ENCODE measurements at regions not wholly inside any gene's neighbourhood (a gene's known extent, or its start where the extent isn't known, plus 50 kb on each side); places are given as distances from the start of the nearest gene placed in this dataset.
"Not testable (repeated sequence)": the region's sequence is repeated elsewhere in the genome, so short reads cannot be mapped to it uniquely, and the experiment has no call there.

GRCh38 chr1:70751676-70752287 lies 295.8 kb downstream of the PTGER3 start:
- not testable (repeated sequence) for DNase-seq (ENCODE audit: low spot score)

DNA sequence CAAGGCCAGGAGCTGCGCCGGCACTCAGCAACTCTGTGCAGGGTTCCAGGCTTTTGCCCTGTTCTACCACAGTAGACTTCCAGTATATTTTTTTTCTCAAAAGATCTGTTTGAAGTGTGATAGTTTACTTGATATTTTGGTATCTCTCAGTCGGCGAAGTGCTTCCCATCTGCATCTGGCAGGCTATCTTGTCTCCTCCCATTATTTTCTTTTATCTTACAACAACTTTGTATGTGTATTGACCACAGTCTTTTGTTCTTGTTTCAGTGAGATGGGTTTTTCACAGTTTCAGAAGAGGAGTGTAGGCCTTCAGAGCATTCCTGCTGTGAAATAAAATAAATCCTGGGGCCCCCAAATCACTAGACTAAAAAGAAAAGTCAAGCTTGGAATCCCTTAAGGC lies 292.9 kb downstream of the PTGER3 start:
- DNase-seq (ENCODE audit: low spot score), result no peak

DNA sequence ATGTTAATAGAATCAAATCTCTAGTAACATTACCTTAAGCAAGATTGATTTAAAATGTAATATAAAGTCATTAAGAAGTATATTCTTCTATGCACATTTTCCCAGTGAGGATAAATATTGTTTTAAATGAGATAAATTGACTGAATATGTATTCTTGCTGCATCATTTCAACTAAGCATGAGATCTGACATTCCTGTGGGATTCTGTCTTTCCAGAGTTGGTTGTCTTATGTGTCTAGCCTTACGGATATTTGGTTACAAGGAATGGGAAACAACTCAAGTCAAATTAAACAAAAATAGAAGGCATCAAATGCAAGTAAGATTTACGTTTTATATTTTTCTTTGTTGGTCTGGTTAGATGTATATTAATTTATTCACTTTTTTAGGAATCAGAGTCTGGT lies 287.5 kb downstream of the PTGER3 start:
- peak; percentile 25 for DNase-seq (ENCODE audit: low spot score)

DNA sequence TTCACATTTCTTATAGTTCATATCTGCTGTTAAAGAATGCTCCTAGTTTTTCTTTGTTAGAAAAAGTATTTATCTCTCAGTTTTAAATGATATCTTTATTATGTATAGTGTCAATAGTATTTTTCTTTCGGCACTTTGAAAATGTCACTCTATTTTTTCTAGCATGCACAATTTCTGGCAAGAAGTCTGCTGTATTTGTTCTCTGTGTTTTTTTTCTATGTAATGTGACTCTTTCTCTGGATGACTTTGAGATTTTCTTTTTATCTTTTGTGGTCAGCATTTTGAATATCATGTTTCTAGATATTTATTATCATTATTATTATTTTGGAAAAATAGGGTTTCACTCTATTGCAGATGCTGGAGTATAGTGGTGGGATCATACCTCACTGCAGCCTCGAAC lies 285.2 kb downstream of the PTGER3 start:
- no peak for DNase-seq (ENCODE audit: low spot score)

GRCh38 chr1:70764747-70765146 lies 282.9 kb downstream of the PTGER3 start:
- DNase-seq (ENCODE audit: low spot score), result no peak

DNA sequence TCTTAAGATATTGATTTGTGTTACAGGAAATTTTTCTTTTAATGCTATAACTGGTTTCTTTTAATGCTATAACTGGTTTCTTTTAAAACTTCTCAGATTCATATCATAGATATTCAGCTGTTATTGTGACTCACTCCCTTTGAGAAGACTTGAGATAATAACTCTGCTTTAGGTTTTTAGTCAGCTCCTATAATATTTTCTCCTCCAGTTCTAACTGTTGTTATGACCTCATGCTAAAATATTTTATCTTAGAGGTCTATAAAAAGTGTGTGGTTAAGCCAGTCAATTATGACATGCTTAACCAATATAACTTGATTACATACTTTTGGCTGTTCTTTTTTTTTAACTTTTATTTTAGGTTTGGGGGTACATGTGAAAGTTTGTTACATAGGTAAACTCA lies 280.2 kb downstream of the PTGER3 start:
- peak; percentile 29 for DNase-seq (ENCODE audit: low spot score)

DNA sequence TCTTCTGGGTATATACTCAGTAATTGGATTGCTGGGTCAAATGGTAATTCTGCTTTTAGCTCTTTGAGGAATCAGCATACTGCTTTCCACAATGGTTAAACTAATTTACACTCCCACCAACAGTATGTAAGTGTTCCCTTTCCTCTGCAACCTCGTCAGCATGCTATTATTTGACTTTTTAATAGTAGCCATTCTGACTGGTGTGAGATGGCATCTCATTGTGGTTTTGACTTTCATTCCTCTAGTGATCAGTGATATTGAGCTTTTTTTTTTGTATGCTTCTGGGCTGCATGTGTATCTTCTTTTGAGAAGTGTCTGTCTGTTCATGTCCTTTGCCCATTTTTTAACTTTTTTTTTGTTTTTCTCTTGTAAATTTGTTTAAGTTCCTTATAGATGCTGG lies 279.4 kb downstream of the PTGER3 start:
- no peak for DNase-seq (ENCODE audit: low spot score)

- no peak for DNase-seq (ENCODE audit: low spot score)
Measured at GRCh38 chr1:70778056-70778762, 269.4 kb downstream of the PTGER3 start.

DNA sequence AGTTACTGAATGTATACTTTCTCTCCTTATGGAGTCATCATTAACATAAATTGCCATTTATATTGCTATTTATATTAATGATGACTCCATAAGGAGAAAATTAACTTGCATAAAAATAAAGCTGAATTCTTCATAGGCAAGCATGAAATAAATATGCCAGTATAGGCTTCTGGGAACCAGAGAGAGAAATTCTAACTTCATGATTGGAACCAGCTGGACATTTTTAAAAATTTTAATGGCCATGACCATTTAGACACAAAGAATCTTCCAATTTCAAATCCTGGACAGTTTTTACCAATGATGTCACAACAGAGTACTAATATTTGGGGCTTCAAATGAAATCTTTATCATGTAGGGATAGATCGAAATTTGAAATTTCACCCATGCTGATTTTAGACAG lies 268.7 kb downstream of the PTGER3 start:
- DNase-seq (ENCODE audit: low spot score), result no peak

DNA sequence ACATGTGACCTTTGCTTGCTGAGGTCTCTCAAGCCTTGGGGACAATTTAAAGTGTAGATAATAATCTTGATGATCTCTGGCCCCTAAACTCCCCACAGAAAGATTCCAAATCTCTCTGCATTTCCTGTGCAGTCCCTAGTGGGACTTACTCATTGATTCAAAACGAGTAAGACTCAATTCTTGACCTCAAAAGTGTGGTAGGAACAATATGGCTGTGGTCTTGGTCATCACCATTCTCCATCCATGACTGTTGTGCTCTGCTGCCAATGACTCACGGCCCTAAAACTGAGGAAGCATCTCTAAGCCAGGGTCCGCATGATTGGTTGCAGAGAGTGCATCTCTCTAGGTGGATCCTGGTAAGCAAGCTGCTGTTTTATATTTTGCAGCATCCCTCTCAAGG lies 268.0 kb downstream of the PTGER3 start:
- peak; percentile 82 for DNase-seq (ENCODE audit: low spot score)

GRCh38 chr1:70785287-70785686 lies 262.3 kb downstream of the PTGER3 start:
- no peak for DNase-seq (ENCODE audit: low spot score)

DNA sequence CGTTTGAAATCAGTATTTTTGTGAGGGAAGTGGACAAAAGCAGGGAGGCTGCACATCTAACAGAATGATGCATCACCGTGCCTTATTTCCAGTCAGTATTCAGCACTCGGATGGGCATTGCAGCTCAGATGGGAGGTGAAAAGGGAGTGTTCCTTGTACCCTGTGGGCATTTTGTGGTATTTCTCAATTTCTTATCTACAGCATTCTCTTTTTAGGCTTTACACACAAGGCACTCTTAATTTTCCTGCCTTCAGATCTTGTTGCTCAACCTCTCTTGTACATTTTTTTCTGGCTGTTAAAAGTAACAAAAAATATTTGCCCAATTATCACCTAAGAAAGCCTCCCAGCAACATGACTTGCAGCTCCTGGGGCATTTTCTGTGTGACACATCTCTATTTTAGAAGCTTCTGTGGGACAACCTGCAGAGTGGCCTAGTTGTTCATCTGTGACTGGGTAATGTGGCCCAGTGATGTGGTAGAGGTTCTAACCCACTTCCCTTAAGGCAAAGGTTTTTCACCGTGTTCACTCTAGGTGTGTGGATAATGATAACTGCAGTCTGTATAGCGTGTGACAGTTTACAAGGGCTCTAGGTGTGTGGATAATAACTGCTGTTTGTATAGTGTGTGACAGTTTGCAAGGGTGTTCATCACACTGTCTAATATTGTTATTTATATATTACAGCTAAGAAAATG lies 257.2 kb downstream of the PTGER3 start:
- no peak for DNase-seq (ENCODE audit: low spot score)

DNA sequence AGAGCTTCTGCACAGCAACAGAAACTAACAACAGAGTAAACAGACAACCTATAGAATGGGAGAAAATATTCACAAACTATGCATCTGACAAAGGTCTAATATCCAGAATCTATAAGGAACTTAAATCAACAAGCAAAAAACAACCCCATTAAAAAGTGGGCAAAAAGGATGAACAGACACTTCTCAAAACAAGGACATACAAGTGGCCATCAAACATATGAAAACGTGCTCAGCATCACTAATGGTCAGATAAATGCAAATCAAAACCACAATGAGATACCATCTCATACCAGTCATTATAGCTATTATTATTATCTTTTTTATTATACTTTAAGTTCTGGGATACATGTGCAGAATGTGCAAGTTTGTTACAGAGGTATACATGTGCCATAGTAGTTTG lies 252.6 kb downstream of the PTGER3 start:
- not testable (repeated sequence) for DNase-seq (ENCODE audit: low spot score)

DNA sequence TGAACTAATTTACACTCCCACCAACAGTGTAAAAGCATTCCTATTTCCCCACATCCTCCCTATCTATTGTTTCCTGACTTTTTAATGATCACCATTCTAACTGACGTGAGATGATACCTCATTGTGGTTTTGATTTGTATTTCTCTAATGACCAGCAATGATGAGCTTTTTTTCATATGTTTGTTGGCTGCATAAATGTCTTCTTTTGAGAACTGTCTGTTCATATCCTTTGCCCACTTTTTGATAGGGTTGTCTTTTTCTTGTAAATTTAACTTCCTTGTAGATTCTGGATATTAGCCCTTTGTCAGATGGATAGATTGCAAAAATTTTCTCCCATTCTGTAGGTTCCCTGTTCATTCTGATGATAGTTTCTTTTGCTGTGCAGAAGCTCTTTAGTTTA lies 251.3 kb downstream of the PTGER3 start:
- not testable (repeated sequence) for DNase-seq (ENCODE audit: low spot score)

- not testable (repeated sequence) for DNase-seq (ENCODE audit: low spot score)
Measured at GRCh38 chr1:70802625-70803024, 245.0 kb downstream of the PTGER3 start.

- DNase-seq (ENCODE audit: low spot score), result no peak
Measured at GRCh38 chr1:70805641-70806040, 242.0 kb downstream of the PTGER3 start.

GRCh38 chr1:70807088-70807664 lies 240.4 kb downstream of the PTGER3 start:
- no peak for DNase-seq (ENCODE audit: low spot score)

DNA sequence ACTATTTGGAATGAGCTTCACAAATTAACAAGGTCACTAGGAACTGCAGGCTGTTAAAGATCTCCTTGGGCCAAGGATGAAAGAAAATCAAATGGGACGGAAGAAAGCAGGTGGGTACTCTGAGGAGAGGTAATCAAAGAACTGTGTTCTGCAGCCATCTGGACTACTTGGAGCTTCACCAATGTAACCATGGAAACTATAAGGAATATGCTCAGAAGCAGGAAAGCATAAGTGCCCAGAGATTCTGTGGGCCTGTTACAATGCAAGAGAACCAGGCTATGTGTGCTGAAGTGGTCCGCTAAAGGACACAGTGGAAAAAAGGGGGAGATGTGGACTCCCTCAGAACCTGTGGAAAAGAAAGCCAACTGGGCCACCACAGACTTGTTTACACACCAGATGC lies 238.5 kb downstream of the PTGER3 start:
- DNase-seq (ENCODE audit: low spot score), result no peak

DNA sequence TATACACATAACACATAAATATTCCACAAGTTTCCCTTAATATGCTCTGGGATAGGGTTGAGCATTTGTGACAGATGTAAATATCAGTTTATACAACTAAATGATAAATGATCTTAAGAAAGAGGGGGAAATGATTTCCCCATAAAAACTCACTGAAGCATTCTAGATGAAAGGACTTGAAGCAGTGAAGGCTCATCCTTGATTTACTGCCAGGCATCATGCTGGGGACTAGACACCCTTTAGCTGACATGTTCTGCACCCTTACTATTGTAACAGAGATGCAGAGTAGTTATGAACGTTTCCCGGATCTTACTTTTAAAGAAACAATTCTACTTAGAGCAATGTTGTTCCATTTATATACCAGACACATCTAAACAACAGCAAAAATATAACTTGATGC lies 235.8 kb downstream of the PTGER3 start:
- no peak for DNase-seq (ENCODE audit: low spot score)

DNA sequence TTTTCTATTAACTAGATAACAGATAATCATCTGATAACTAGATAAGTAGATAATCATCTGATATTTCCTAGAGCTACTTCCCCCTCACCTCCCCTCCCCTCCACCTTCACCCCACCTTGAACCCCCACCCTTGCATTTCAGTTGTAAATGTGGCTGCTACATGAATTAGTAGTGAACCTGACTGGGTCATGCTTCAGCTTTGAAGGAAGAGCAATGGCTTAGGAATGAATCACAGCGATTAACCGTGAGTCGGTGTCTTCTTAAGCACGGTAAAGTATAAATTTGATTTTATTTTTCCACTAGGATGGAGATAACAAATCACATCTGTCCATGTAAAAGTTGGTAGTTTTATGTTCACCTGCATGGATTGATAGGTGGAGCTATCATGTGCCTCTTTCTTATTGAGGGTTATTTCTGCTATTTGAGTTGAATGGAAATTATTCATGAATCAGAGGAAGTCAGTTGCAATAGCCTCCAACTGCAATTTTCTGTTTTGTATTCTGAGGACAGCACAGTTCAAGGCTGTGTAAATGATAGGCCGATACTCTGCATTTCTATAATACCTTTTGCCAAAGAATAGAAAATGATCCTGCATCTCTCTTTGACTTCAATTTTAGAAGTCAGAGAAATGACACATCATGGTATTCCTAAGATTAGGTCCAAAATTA lies 235.0 kb downstream of the PTGER3 start:
- DNase-seq (ENCODE audit: low spot score), result no peak

DNA sequence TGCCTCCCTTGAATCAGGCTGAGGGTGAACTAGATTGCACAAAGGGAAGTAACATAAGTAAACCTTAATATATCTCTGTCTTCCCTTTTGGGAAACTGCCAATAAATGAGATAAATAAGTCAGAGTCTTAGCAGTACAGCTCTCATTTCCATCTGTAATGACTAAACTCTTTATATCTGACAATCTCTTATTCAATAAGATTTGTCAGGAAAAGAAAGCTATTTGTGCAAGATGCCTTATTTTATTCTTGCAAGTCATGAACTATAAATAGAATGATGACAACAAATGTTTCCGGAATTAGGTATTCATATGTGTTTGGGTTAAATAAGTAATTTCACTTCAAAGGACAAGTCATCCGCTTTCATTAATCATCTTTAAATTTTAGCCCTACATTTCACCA lies 229.2 kb downstream of the PTGER3 start:
- no peak for DNase-seq (ENCODE audit: low spot score)

- DNase-seq (ENCODE audit: low spot score), result no peak
Measured at GRCh38 chr1:70819231-70819630, 228.4 kb downstream of the PTGER3 start.

DNA sequence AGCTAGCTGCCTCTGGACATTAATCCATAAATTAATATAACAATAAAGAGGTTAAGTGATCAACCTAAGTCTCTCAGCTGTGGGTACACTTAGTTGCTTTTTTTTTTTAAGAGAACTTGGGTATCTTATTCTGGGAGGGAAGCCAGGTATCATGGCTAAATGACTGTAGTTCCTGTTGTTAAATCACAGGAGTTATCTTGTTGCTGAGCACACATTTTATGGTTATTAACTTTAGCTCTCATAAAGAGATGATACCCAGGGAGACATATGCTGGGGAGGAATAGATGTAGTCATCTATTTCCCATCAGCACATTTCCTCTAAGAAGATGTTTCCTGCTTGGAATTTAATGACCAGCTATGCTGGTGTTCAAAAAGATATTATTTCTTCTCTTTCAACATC lies 227.8 kb downstream of the PTGER3 start:
- DNase-seq (ENCODE audit: low spot score), result no peak
